HCT116 (cell line): ENCODE measurements at regions not wholly inside any gene's neighbourhood (a gene's known extent, or its start where the extent isn't known, plus 50 kb on each side); places are given as distances from the start of the nearest gene placed in this dataset.

Source experiments
- ATAC-seq: fragments of 200-7000 bp; cut with Tn5 transposase; 2 replicates; pipeline ENCODE4 v1.9.1; 2020; ENCODE audit warnings: mild to moderate bottlenecking, moderate library complexity
- BruUV-seq: library from RNA; stranded (reverse); fragments of 400-500 nt; replicated peaks from 2 replicates; lab custom pipeline; 2021; lab: Mats Ljungman, UMichigan
- CTCF ChIA-PET: fragments of 300-600 bp; sonication (Branson Sonifier 250); formaldehyde crosslinking; loops from one replicate; lab custom pipeline; 2021; ENCODE audit warnings: antibody characterized with exemption; lab: Charles Lee
- POLR2A ChIA-PET: fragments of 300-600, 350-600 bp; sonication (Branson Sonifier 250); formaldehyde crosslinking; loops from one replicate; lab custom pipeline; 2021; ENCODE audit warnings: antibody characterized with exemption; lab: Charles Lee
- RAD21 ChIA-PET, 2 experiments: fragments of 300-600 bp; sonication (Branson Sonifier 250); formaldehyde crosslinking; loops; one replicate each; lab custom pipeline; 2023; ENCODE audit warnings: low total read pairs in 2 of 2; ENCODE audit not compliant: uncharacterized antibody in 2 of 2, unreplicated experiment in 2 of 2, low non-redundant PET in 1 of 2; lab: Charles Lee
- DNase-seq: peaks from one replicate; pipeline ENCODE4 v3.0.0-alpha.2; 2010; ENCODE audit warnings: low read depth, low spot score
- H2AFZ ChIP-seq: fragments of 200-600 bp; shearing (Covaris generic), sonication (generic); 2 replicates; pipeline ENCODE4 v1.6.1; 2017; ENCODE audit warnings: low read depth, mixed run types, mixed read lengths, antibody characterized with exemption, low read length; ENCODE audit not compliant: poor library complexity, severe bottlenecking
- H3K27ac ChIP-seq: 2 replicates; pipeline ENCODE4 v1.5.1; 2012; ENCODE audit warnings: low read depth, low read length
- H3K27me3 ChIP-seq: fragments of 200-600 bp; sonication (generic); 2 replicates; pipeline ENCODE4 v1.6.1; 2016; ENCODE audit warnings: mixed run types, low read length, mixed read lengths; ENCODE audit not compliant: insufficient read depth
- H3K36me3 ChIP-seq, 2 experiments: fragments of 200-500 bp in 1 of 2; fragments of 200-600 bp in 1 of 2; sonication (Bioruptor generic) in 1 of 2; sonication (generic) in 1 of 2; 2 replicates each; pipeline versions ENCODE4 v1.5.1 to v1.6.1; 2014 to 2016; ENCODE audit warnings: low read length in 2 of 2, inconsistent platforms in 1 of 2, mixed read lengths in 1 of 2, mixed run types in 1 of 2; ENCODE audit not compliant: insufficient read depth in 2 of 2, control insufficient read depth in 1 of 2
- H3K4me1 ChIP-seq, 2 experiments: fragments of 200-600 bp in 1 of 2; sonication (generic) in 1 of 2; 2 replicates each; pipeline versions ENCODE4 v1.5.1 to v1.6.1; 2012 to 2017; ENCODE audit warnings: low read length in 2 of 2, inconsistent platforms in 1 of 2, mild to moderate bottlenecking in 1 of 2, mixed read lengths in 1 of 2, mixed run types in 1 of 2, moderate library complexity in 1 of 2; ENCODE audit not compliant: insufficient read depth in 2 of 2, control insufficient read depth in 1 of 2
- H3K4me2 ChIP-seq: fragments of 200-600 bp; sonication (generic); 2 replicates; pipeline ENCODE4 v1.6.1; 2017; ENCODE audit warnings: mixed run types, low read length, mixed read lengths
- H3K4me3 ChIP-seq, 2 experiments: fragments of 200-600 bp in 1 of 2; sonication (generic) in 1 of 2; replicated peaks in 1 of 2; 2 replicates each; pipeline ENCODE4 v1.5.1; 2011 to 2016; ENCODE audit warnings: low read length in 2 of 2, control low read depth in 1 of 2, low read depth in 1 of 2, mild to moderate bottlenecking in 1 of 2, mixed read lengths in 1 of 2, mixed run types in 1 of 2
- H3K79me2 ChIP-seq: fragments of 200-600 bp; sonication (generic); 2 replicates; pipeline ENCODE4 v1.6.1; 2017; ENCODE audit warnings: mild to moderate bottlenecking, mixed run types, low read length, moderate library complexity, mixed read lengths; ENCODE audit not compliant: insufficient read depth
- H3K9ac ChIP-seq: fragments of 200-600 bp; sonication (generic); 2 replicates; pipeline ENCODE4 v1.6.1; 2016; ENCODE audit warnings: low read length, mixed read lengths
- H3K9me2 ChIP-seq: fragments of 200-600 bp; sonication (generic), shearing (Covaris generic); 2 replicates; pipeline ENCODE4 v1.6.1; 2017; ENCODE audit warnings: mixed run types, mild to moderate bottlenecking, moderate library complexity; ENCODE audit not compliant: insufficient read depth
- H3K9me3 ChIP-seq, 2 experiments: fragments of 200-500 bp in 1 of 2; fragments of 200-600 bp in 1 of 2; sonication (Bioruptor generic) in 1 of 2; sonication (generic) in 1 of 2; 2 replicates each; pipeline ENCODE4 v1.6.1; 2014 to 2017; ENCODE audit warnings: low read length in 2 of 2, mixed read lengths in 2 of 2, inconsistent platforms in 1 of 2, low read depth in 1 of 2, mild to moderate bottlenecking in 1 of 2, mixed run types in 1 of 2, moderate library complexity in 1 of 2; ENCODE audit not compliant: control insufficient read depth in 1 of 2, insufficient read depth in 1 of 2
- H4K20me1 ChIP-seq: fragments of 200-600 bp; sonication (generic), shearing (Covaris generic); 2 replicates; pipeline ENCODE4 v1.6.1; 2017; ENCODE audit warnings: mixed run types, mild to moderate bottlenecking, moderate library complexity; ENCODE audit not compliant: insufficient read depth
- ATF3 ChIP-seq: IDR thresholded peaks from 2 replicates; pipeline ENCODE4 v1.6.1; 2012
- CBX3 ChIP-seq: IDR thresholded peaks from 2 replicates; pipeline ENCODE4 v1.6.1; 2012; ENCODE audit warnings: low read depth
- CEBPB ChIP-seq: IDR thresholded peaks from 2 replicates; pipeline ENCODE4 v1.6.1; 2012; ENCODE audit warnings: low read depth
- CTCF ChIP-seq, 3 experiments: fragments of 200-600 bp in 1 of 3; sonication (generic) in 1 of 3; IDR thresholded peaks in 2 of 3; conservative IDR thresholded peaks in 1 of 3; 2 replicates each; pipeline ENCODE4 v1.5.1; 2012 to 2017; ENCODE audit warnings: low read depth in 2 of 3, low read length in 2 of 3, antibody characterized with exemption in 1 of 3, borderline replicate concordance in 1 of 3, control low read depth in 1 of 3, mild to moderate bottlenecking in 1 of 3, mixed read lengths in 1 of 3, mixed run types in 1 of 3, moderate library complexity in 1 of 3; ENCODE audit not compliant: insufficient read depth in 1 of 3
- EGR1 ChIP-seq: IDR thresholded peaks from 2 replicates; pipeline ENCODE4 v1.6.1; 2012; ENCODE audit warnings: low read depth
- EZH2 ChIP-seq: fragments of 200-600 bp; sonication (generic); IDR thresholded peaks from 2 replicates; pipeline ENCODE4 v1.6.1; 2017; ENCODE audit warnings: antibody characterized with exemption, mixed run types
- EZH2phosphoT487 ChIP-seq: fragments of 200-600 bp; IDR thresholded peaks from 2 replicates; pipeline ENCODE4 v1.6.1; 2018; ENCODE audit warnings: antibody characterized with exemption, borderline replicate concordance
- FOSL1 ChIP-seq: IDR thresholded peaks from 2 replicates; pipeline ENCODE4 v1.6.1; 2012; ENCODE audit warnings: low read depth
- POLR2AphosphoS5 ChIP-seq: IDR thresholded peaks from 2 replicates; pipeline ENCODE4 v1.6.1; 2011; ENCODE audit warnings: mild to moderate bottlenecking, low read depth, low read length, moderate library complexity
- RAD21 ChIP-seq: IDR thresholded peaks from 2 replicates; pipeline ENCODE4 v1.6.1; 2012; ENCODE audit warnings: low read depth, mild to moderate bottlenecking
- SIN3A ChIP-seq: IDR thresholded peaks from 2 replicates; pipeline ENCODE4 v1.6.1; 2012; ENCODE audit warnings: low read depth
- SP1 ChIP-seq: IDR thresholded peaks from 2 replicates; pipeline ENCODE4 v1.6.1; 2012; ENCODE audit warnings: low read depth
- SRF ChIP-seq: IDR thresholded peaks from 2 replicates; pipeline ENCODE4 v1.6.1; 2012; ENCODE audit warnings: low read depth
- TCF7L2 ChIP-seq: IDR thresholded peaks from 2 replicates; pipeline ENCODE4 v1.7.0; 2011; ENCODE audit warnings: borderline replicate concordance, inconsistent platforms; ENCODE audit not compliant: insufficient read depth, insufficient read length; ENCODE audit errors: extremely low read depth
- YY1 ChIP-seq: IDR thresholded peaks from 2 replicates; pipeline ENCODE4 v1.6.1; 2011; ENCODE audit warnings: low read length, low read depth, moderate library complexity, mild to moderate bottlenecking; ENCODE audit not compliant: insufficient replicate concordance; ENCODE audit errors: extremely low read depth
- ZBTB33 ChIP-seq: IDR thresholded peaks from 2 replicates; pipeline ENCODE4 v1.6.1; 2011; ENCODE audit warnings: mild to moderate bottlenecking, low read length, moderate library complexity; ENCODE audit not compliant: insufficient replicate concordance; ENCODE audit errors: extremely low read depth
- ZNF274 ChIP-seq: fragments of 200-500 bp; sonication (Bioruptor generic); IDR thresholded peaks from 2 replicates; pipeline ENCODE4 v1.6.1; 2014; ENCODE audit warnings: mild to moderate bottlenecking, low read depth, low read length, inconsistent platforms
- intact Hi-C: fragments of 100-400 bp; cut with micrococcal nuclease; formaldehyde crosslinking; loops from 2 replicates; pipeline ENCODE4 v1.10.0; 2022

- CTCF ChIA-PET: no interaction called here
- no peak overlapping the region for H3K9ac ChIP-seq
- no peaks in the 10 kb centered on the region for H3K27me3 ChIP-seq
- H3K36me3 ChIP-seq: no peaks in the 10 kb centered on the region
- RAD21 ChIA-PET: no interaction called here
- TF ChIP-seq FOSL1: no peak
- TF ChIP-seq SRF: no peak
- TF ChIP-seq TCF7L2: no peak
- TF ChIP-seq POLR2AphosphoS5: no peak
- TF ChIP-seq EGR1: no peak
- no peak for TF ChIP-seq EZH2phosphoT487
- no peak for TF ChIP-seq RAD21
- no peak for TF ChIP-seq EZH2
- TF ChIP-seq CBX3: no peak
- no peak for TF ChIP-seq YY1
- no peak for TF ChIP-seq CEBPB
- TF ChIP-seq ZNF274: no peak
- no peak for TF ChIP-seq SIN3A
- no peak for TF ChIP-seq ATF3
- TF ChIP-seq ZBTB33: no peak
- TF ChIP-seq CTCF (IDR thresholded peaks at IDR 0.05 in 2 of 3, conservative IDR thresholded peaks at IDR 0.05 in 1 of 3; ENCODE audit: borderline replicate concordance in 1 of 3, insufficient read depth in 1 of 3, low read depth in 2 of 3, low read length in 2 of 3): no peak
- TF ChIP-seq SP1: no peak
- H3K79me2 ChIP-seq: no peaks in the 10 kb centered on the region
- ATAC-seq: no peak
- POLR2A ChIA-PET: no interaction called here
- BruUV-seq: no TSS peak
- no peak overlapping the region for H3K4me3 ChIP-seq
- no peaks in the 10 kb centered on the region for H3K9me2 ChIP-seq
- no peak overlapping the region for H3K4me2 ChIP-seq
- DNase-seq: no peak
- H2AFZ ChIP-seq: no peak overlapping the region
- no peaks in the 10 kb centered on the region for H3K4me1 ChIP-seq
- H3K27ac ChIP-seq: no peak overlapping the region
- H4K20me1 ChIP-seq: no peaks in the 10 kb centered on the region
- no peaks in the 10 kb centered on the region for H3K9me3 ChIP-seq
- intact Hi-C loops: no loop called here
Measured at GRCh38 chr7:19530852-19531251, 178.0 kb downstream of the POLR1F start.
